Prostate gland (tissue), 2 donors: ENCODE measurements at regions not wholly inside any gene's neighbourhood (a gene's known extent, or its start where the extent isn't known, plus 50 kb on each side); places are given as distances from the start of the nearest gene placed in this dataset.

Source experiments
- POLR2A ChIP-seq: fragments of 450-650 bp; IDR thresholded peaks from one replicate; pipeline ENCODE4 v1.6.1; 2016; ENCODE audit warnings: antibody characterized with exemption, mild to moderate bottlenecking
- POLR2AphosphoS5 ChIP-seq: sonication (generic); formaldehyde crosslinking; IDR thresholded peaks from one replicate; pipeline ENCODE4 v1.6.1; 2017; ENCODE audit warnings: antibody characterized with exemption
- TF ChIP-seq, protein P1 (sequence below), 4 experiments: fragments of 200-600 bp in 2 of 4; fragments of 450-650 bp in 2 of 4; sonication (generic) in 2 of 4; IDR thresholded peaks; 1 replicate in 3 of 4; 2 replicates in 1 of 4; pipeline ENCODE4 v1.5.1; 2016 to 2019; ENCODE audit warnings: antibody characterized with exemption in 4 of 4, mild to moderate bottlenecking in 2 of 4, moderate library complexity in 2 of 4

DNA sequence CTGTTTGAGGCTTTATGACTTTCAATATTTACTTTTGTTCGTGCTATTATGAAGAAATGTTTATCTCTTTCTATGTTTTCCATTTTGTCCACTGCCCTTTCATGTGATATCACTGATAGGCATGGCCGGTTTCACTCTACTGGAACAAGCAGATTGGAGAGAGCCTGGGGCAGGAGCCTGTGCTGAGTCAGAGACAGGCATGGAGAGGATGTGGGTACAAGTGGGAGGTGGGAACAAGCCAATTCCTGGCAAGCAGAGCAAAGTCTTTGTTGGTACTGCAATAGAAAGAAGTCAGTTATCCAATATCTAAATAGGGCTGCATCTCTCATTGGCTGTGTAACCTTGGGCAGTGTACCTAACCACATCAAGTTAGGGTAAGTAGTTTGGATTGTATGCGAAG lies 545.6 kb upstream of the MAP3K7 start:
- no peak for TF ChIP-seq POLR2A
- TF ChIP-seq, protein P1, sequence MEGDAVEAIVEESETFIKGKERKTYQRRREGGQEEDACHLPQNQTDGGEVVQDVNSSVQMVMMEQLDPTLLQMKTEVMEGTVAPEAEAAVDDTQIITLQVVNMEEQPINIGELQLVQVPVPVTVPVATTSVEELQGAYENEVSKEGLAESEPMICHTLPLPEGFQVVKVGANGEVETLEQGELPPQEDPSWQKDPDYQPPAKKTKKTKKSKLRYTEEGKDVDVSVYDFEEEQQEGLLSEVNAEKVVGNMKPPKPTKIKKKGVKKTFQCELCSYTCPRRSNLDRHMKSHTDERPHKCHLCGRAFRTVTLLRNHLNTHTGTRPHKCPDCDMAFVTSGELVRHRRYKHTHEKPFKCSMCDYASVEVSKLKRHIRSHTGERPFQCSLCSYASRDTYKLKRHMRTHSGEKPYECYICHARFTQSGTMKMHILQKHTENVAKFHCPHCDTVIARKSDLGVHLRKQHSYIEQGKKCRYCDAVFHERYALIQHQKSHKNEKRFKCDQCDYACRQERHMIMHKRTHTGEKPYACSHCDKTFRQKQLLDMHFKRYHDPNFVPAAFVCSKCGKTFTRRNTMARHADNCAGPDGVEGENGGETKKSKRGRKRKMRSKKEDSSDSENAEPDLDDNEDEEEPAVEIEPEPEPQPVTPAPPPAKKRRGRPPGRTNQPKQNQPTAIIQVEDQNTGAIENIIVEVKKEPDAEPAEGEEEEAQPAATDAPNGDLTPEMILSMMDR (IDR thresholded peaks at IDR 0.05) = no peak
- TF ChIP-seq POLR2AphosphoS5 = no peak
